H9 (cell line): ENCODE measurements at regions not wholly inside any gene's neighbourhood (a gene's known extent, or its start where the extent isn't known, plus 50 kb on each side); places are given as distances from the start of the nearest gene placed in this dataset.

Experiments
- DNase-seq: peaks from one replicate; pipeline ENCODE4 v3.0.0-alpha.2; 2017
- H2AFZ ChIP-seq: one replicate; pipeline ENCODE4 v1.6.1; 2013; ENCODE audit warnings: mild to moderate bottlenecking, low read length, control low read depth, moderate library complexity
- H2AK5ac ChIP-seq: 2 replicates; pipeline ENCODE4 v1.6.1; 2013; ENCODE audit warnings: low read length, control low read depth, mixed read lengths; ENCODE audit not compliant: insufficient read length
- H2BK120ac ChIP-seq: one replicate; pipeline ENCODE4 v1.6.1; 2013; ENCODE audit warnings: low read depth, mild to moderate bottlenecking, low read length, control low read depth, inconsistent platforms; ENCODE audit not compliant: poor library complexity, severe bottlenecking
- H2BK12ac ChIP-seq: 2 replicates; pipeline ENCODE4 v1.6.1; 2013; ENCODE audit warnings: low read length, control low read depth, mixed read lengths, low read depth; ENCODE audit not compliant: insufficient read length
- H2BK15ac ChIP-seq: 2 replicates; pipeline ENCODE4 v1.6.1; 2013; ENCODE audit warnings: low read depth, low read length, control low read depth
- H2BK20ac ChIP-seq: one replicate; pipeline ENCODE4 v1.6.1; 2013; ENCODE audit warnings: low read depth, mild to moderate bottlenecking, low read length, control low read depth, inconsistent platforms; ENCODE audit not compliant: poor library complexity, severe bottlenecking
- H2BK5ac ChIP-seq: 2 replicates; pipeline ENCODE4 v1.6.1; 2013; ENCODE audit warnings: low read length, control low read depth, mixed read lengths; ENCODE audit not compliant: insufficient read length
- H3K14ac ChIP-seq: 2 replicates; pipeline ENCODE4 v1.6.1; 2013; ENCODE audit warnings: low read length, control low read depth; ENCODE audit not compliant: insufficient read depth
- H3K18ac ChIP-seq: 2 replicates; pipeline ENCODE4 v1.6.1; 2013; ENCODE audit warnings: low read depth, mild to moderate bottlenecking, mixed read lengths, low read length, control low read depth; ENCODE audit not compliant: insufficient read length
- H3K23ac ChIP-seq: 2 replicates; pipeline ENCODE4 v1.6.1; 2013; ENCODE audit warnings: low read length, control low read depth, mixed read lengths, low read depth; ENCODE audit not compliant: insufficient read length
- H3K23me2 ChIP-seq: 2 replicates; pipeline ENCODE4 v1.6.1; 2013; ENCODE audit warnings: low read depth, mild to moderate bottlenecking, mixed read lengths, low read length, control low read depth; ENCODE audit not compliant: insufficient read length, poor library complexity, severe bottlenecking
- H3K27ac ChIP-seq: 2 replicates; pipeline ENCODE4 v1.5.1; 2013; ENCODE audit warnings: low read length, control low read depth, mixed read lengths, low read depth; ENCODE audit not compliant: insufficient read length
- H3K27me3 ChIP-seq: 2 replicates; pipeline ENCODE4 v1.6.1; 2013; ENCODE audit warnings: low read length, control low read depth, inconsistent platforms; ENCODE audit not compliant: insufficient read depth
- H3K4ac ChIP-seq: 2 replicates; pipeline ENCODE4 v1.6.1; 2013; ENCODE audit warnings: low read depth, mild to moderate bottlenecking, control low read depth, inconsistent platforms, low read length, moderate library complexity
- H3K4me1 ChIP-seq: 2 replicates; pipeline ENCODE4 v1.6.1; 2013; ENCODE audit warnings: low read length, control low read depth, inconsistent platforms; ENCODE audit not compliant: insufficient read depth
- H3K4me2 ChIP-seq: 2 replicates; pipeline ENCODE4 v1.6.1; 2013; ENCODE audit warnings: low read length, control low read depth, mixed read lengths; ENCODE audit not compliant: insufficient read length, insufficient read depth
- H3K56ac ChIP-seq: 2 replicates; pipeline ENCODE4 v1.6.1; 2013; ENCODE audit warnings: low read depth, mild to moderate bottlenecking, mixed read lengths, low read length, control low read depth; ENCODE audit not compliant: insufficient read length
- H3K79me1 ChIP-seq: 2 replicates; pipeline ENCODE4 v1.6.1; 2013; ENCODE audit warnings: low read depth, mild to moderate bottlenecking, moderate library complexity, low read length, control low read depth, inconsistent platforms; ENCODE audit not compliant: insufficient read depth, poor library complexity, severe bottlenecking
- H3K79me2 ChIP-seq: 2 replicates; pipeline ENCODE4 v1.6.1; 2013; ENCODE audit warnings: low read length, control low read depth, inconsistent platforms; ENCODE audit not compliant: insufficient read depth
- H3K9ac ChIP-seq: 2 replicates; pipeline ENCODE4 v1.6.1; 2013; ENCODE audit warnings: low read length, control low read depth, mixed read lengths; ENCODE audit not compliant: insufficient read length; ENCODE audit errors: extremely low read depth
- H3K9me3 ChIP-seq: one replicate; pipeline ENCODE4 v1.6.1; 2013; ENCODE audit warnings: low read depth, low read length, inconsistent platforms; ENCODE audit not compliant: control insufficient read depth
- H3T11ph ChIP-seq: one replicate; pipeline ENCODE4 v1.6.1; 2013; ENCODE audit warnings: mild to moderate bottlenecking, low read length, control low read depth, inconsistent platforms
- H4K20me1 ChIP-seq: one replicate; pipeline ENCODE4 v1.6.1; 2013; ENCODE audit not compliant: control insufficient read depth, insufficient read length, insufficient read depth
- H4K5ac ChIP-seq: 2 replicates; pipeline ENCODE4 v1.6.1; 2013; ENCODE audit warnings: low read depth, mild to moderate bottlenecking, mixed read lengths, low read length, control low read depth; ENCODE audit not compliant: insufficient read length
- H4K8ac ChIP-seq: replicated peaks from 2 replicates; pipeline ENCODE4 v1.6.1; 2013; ENCODE audit warnings: low read length, control low read depth, mixed read lengths, low read depth; ENCODE audit not compliant: insufficient read length
- H4K91ac ChIP-seq: 2 replicates; pipeline ENCODE4 v1.6.1; 2013; ENCODE audit warnings: low read depth, mild to moderate bottlenecking, moderate library complexity, mixed read lengths, low read length, control low read depth; ENCODE audit not compliant: insufficient read length
- H3K27ac Mint-ChIP-seq, 3 experiments: 2 replicates in 2 of 3; 3 replicates in 1 of 3; pipeline ENCODE4 v1.8.0; 2020 to 2021; ENCODE audit warnings: mixed read lengths in 3 of 3, mild to moderate bottlenecking in 1 of 3, moderate library complexity in 1 of 3
- H3K27me3 Mint-ChIP-seq: 2 replicates; pipeline ENCODE4 v1.8.0; 2021; ENCODE audit warnings: low read depth, mild to moderate bottlenecking, moderate library complexity, mixed read lengths
- H3K36me3 Mint-ChIP-seq, 3 experiments: 2 replicates in 2 of 3; 3 replicates in 1 of 3; pipeline ENCODE4 v1.8.0; 2020 to 2021; ENCODE audit warnings: low read depth in 3 of 3, mixed read lengths in 3 of 3; ENCODE audit not compliant: insufficient read depth in 1 of 3
- H3K4me1 Mint-ChIP-seq, 2 experiments: 2 replicates each; pipeline ENCODE4 v1.8.0; 2020; ENCODE audit warnings: mixed read lengths in 2 of 2
- H3K4me3 Mint-ChIP-seq, 2 experiments: 2 replicates in 1 of 2; 3 replicates in 1 of 2; pipeline ENCODE4 v1.8.0; 2020 to 2021; ENCODE audit warnings: mild to moderate bottlenecking in 2 of 2, mixed read lengths in 2 of 2, moderate library complexity in 1 of 2
- H3K9me3 Mint-ChIP-seq, 2 experiments: 2 replicates in 1 of 2; 3 replicates in 1 of 2; pipeline ENCODE4 v1.8.0; 2020; ENCODE audit warnings: mild to moderate bottlenecking in 2 of 2, mixed read lengths in 2 of 2, moderate library complexity in 1 of 2
- CTCF ChIP-seq: fragments of 200-600 bp; sonication (generic); conservative IDR thresholded peaks from 3 replicates; pipeline ENCODE4 v1.8.0; 2021; ENCODE audit warnings: antibody characterized with exemption, mild to moderate bottlenecking
- WGBS: extraction: QIAGEN DNeasy Blood & Tissue Kit; methylation state at CpG from one replicate; pipeline ENCODE4 v1.1.7; 2013; ENCODE audit warnings: missing lambda C conversion rate, low lambda C conversion rate, mixed read lengths; ENCODE audit not compliant: insufficient read length; ENCODE audit errors: extremely low coverage; 5-methylcytosine and 5-hydroxymethylcytosine counted together

- Mint-ChIP-seq H3K4me3 (no peak overlapping the region), H3K27me3 (no peaks in the 10 kb centered on the region), H3K9me3 (no peaks in the 10 kb centered on the region), H3K36me3 (no peaks in the 10 kb centered on the region), H3K27ac (no peak overlapping the region), H3K4me1 (no peaks in the 10 kb centered on the region)
- Histone ChIP-seq H3K18ac (no peak overlapping the region), H3K27me3 (no peaks in the 10 kb centered on the region), H2AFZ (no peak overlapping the region), H3K79me2 (no peaks in the 10 kb centered on the region), H2AK5ac (no peak overlapping the region), H4K8ac (no peak overlapping the region), H3K56ac (no peak overlapping the region), H2BK12ac (no peak overlapping the region), H3K4me1 (no peaks in the 10 kb centered on the region), H3K14ac (no peak overlapping the region), H4K91ac (no peak overlapping the region), H3K4ac (no peak overlapping the region), H4K5ac (no peak overlapping the region), H2BK20ac (no peak overlapping the region), H3T11ph (no peak overlapping the region), H4K20me1 (no peaks in the 10 kb centered on the region), H3K79me1 (no peaks in the 10 kb centered on the region), H2BK5ac (no peak overlapping the region), H3K27ac (no peak overlapping the region), H3K9me3 (no peaks in the 10 kb centered on the region), H2BK120ac (no peak overlapping the region), H3K23ac (no peak overlapping the region), H3K9ac (no peak overlapping the region), H3K4me2 (no peak overlapping the region), H3K23me2 (no peaks in the 10 kb centered on the region), H2BK15ac (no peak overlapping the region)
- no peak for TF ChIP-seq CTCF
- 100% methylated on average over 1 of the region's 2 CpGs for WGBS
- DNase-seq, result no peak
Measured at GRCh38 chr4:101439926-101440325, 92.6 kb upstream of the PPP3CA start.
